HG02759 (cell line): ENCODE measurements at regions not wholly inside any gene's neighbourhood (a gene's known extent, or its start where the extent isn't known, plus 50 kb on each side); places are given as distances from the start of the nearest gene placed in this dataset.

Source experiments
- ATAC-seq: cut with Tn5 transposase; IDR thresholded peaks from one replicate; pipeline ENCODE4 v1.9.1; 2021; ENCODE audit warnings: mild to moderate bottlenecking, moderate library complexity; ENCODE audit not compliant: unreplicated experiment

GRCh38 chr18:46340716-46341115, 236.5 kb downstream of the HAUS1 start:
- ATAC-seq, result no peak

- no peak for ATAC-seq
Measured at GRCh38 chr18:46341986-46342525, 237.9 kb downstream of the HAUS1 start.

GRCh38 chr18:46343456-46343855, 239.3 kb downstream of the HAUS1 start:
- ATAC-seq, result no peak

GRCh38 chr18:46343931-46344372, 239.8 kb downstream of the HAUS1 start:
- peak; percentile 85 for ATAC-seq

DNA sequence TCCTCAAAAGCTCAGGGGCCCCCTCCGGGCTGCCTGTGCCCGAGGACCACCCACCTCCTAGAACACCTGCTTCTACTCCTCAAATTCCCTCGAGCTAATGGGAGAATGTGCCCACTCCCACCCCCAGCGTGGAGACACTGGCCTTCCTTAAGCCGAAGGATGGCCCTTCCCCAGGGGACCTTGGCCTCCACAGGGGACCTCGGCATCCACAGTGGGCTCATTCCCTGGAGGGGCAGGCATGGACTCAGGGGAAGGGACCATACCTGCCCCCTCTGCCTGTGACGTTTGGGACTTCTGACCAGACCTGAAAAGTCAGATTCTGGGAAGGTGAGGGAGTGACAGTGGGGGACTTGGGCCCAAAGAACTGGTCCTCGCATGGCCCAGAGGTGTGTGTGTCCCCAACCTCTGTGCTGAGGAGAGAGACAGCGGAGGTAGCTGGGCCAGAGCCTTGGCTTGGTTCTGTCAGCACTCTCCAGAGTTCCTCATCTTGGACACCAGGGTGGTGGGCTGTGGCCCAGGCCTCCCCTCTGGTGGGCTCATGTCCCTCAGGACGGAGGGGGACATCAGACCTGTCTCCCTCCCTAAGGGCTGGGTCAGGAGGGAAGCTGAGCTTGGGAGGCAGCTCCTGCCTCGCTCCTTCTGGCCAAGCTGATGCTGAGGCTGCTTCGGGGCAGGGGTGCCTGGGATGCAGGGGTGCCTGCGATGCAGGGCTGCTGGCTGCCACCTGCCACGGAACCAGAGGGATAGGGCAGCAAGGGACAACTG, 240.4 kb downstream of the HAUS1 start:
- ATAC-seq, result no peak

- no peak for ATAC-seq
Measured at GRCh38 chr18:46345181-46345465, 240.9 kb downstream of the HAUS1 start.

DNA sequence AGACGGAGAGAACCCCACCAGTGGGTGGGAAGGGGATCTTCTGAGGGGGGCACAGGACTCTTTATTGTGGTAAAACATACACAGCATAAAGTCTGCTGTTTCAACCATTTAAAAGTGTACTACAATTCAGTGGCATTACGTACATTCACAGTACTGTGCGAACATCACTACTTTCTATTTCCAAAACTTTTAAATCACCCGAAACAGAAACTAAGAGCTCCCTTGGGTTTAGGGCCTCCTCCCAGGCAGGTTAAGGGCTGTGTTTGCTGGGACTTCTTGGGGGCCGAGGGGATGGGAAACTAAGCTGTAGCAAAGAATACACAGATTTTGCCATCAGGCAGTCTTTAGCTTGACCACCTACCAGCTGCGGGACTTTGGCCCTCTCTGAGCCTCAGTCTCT, 242.0 kb downstream of the HAUS1 start:
- ATAC-seq, result no peak

DNA sequence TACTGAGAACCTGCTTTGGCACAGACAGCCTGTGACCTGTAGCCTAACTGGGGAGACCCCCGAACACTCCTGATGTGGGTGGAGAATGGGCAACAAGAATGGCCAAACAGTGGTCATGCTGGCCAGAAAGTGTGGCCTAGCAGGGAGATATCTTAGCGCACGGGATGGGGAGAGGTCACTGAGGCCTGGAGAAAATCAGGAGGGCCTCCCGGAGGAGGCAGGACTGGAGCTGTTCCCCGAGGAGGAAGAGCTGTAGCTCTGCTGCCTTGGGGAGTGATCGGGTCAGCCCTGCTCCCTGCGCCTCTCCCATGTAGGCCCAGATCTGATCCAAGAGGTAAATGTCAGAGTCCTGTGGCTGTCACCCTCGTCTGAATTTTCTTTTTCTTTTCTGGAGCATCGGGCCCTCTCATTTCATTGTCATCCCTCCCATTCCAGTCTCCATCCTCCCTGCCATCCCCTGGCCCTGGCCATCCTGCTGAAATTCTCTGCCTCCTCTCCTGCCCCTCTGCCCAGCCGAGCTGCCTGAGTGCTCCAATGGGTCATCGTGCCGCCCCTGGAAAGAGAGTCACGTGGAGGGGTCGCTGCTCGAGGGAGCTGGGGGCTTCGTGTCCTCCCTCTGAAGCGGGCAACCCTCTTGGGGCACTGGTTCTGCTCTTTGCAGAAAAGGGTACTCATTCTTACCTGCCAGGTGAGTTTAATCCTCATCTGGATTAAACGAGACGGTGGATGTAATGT, 242.9 kb downstream of the HAUS1 start:
- ATAC-seq, result no peak

GRCh38 chr18:46350598-46351159, 246.5 kb downstream of the HAUS1 start:
- no peak for ATAC-seq

- ATAC-seq, result no peak
Measured at GRCh38 chr18:46352520-46353250, 248.5 kb downstream of the HAUS1 start.

DNA sequence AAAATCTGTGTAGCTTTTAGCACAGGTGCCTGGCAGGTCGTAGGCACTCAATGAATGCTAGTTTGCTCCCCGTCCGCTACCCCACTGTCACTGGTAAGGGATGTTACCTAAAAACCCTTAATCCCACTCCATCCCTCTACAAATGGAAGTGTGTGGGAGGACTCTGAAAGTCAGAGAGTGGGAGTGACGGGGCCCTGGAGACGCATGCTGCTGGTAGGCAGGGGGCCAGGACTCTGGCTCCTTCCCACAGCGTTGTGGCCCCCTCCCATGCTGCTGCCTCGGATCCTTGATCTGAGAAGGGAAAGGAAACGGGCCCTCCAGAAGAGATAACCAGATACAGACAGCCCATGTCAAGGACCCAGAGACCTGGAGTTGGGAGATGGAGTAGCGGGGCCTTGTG, 249.3 kb downstream of the HAUS1 start:
- ATAC-seq, result no peak

- ATAC-seq, result no peak
Measured at GRCh38 chr18:46356278-46357033, 252.3 kb downstream of the HAUS1 start.

GRCh38 chr18:46360102-46360699, 256.0 kb downstream of the HAUS1 start:
- ATAC-seq, result no peak

DNA sequence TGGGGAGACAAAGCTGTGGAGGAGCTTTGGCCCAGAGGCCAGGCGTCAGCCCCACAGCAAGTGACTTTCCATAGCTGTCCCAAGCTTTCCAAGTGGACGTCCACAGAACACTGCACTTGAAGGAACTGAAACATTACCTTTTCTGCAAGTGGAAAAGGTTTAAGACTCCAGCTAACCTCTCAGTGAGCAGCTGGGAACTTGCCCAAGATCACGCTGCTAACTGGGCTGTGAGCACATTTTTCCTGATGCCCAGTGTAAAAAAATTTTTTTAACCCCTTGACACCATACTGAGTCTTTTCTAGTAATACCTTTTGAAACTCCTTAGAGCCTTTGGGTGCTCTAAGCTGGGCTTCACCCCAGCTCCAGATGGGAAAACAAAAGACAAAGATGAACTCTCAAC, 256.7 kb downstream of the HAUS1 start:
- ATAC-seq, result no peak

GRCh38 chr18:46362533-46362932, 258.3 kb downstream of the HAUS1 start:
- no peak for ATAC-seq

DNA sequence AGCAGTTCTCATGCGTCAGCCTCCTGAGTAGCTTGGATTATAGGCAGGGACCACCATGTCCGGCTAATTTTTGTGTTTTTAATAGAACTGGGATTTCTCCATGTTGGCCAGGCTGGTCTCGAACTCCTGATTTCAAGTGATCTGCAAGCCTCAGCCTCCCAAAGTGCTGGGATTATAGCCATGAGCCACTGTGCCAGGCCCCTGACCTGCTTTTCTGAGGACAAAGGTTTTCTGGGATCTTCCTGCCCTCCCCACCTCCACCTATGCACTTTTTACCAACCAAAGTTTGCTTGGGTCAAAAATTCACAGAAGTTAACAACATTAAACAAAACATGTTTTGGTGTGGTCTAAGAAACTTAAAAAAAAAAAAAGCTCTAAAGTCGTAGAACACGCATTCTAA, 259.9 kb downstream of the HAUS1 start:
- no peak for ATAC-seq

DNA sequence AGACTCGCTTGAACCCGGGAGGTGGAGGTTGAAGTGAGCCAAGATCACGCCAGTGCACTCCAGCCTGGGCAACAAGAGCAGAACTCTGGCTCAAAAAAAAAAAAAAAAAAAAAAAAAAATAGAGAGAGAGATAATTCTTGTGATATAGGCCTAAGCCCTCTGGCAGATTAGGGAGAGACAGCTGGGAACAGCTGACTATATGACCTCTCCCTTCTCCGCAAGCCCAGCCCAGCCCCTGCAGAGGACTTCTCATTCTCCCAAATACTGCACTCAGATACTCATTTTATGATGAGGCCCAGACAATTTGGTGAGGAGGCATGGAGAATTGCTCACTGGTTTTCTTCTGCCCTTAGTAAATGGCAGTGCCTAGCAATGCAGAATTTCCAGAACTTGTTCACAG, 262.0 kb downstream of the HAUS1 start:
- ATAC-seq, result no peak

DNA sequence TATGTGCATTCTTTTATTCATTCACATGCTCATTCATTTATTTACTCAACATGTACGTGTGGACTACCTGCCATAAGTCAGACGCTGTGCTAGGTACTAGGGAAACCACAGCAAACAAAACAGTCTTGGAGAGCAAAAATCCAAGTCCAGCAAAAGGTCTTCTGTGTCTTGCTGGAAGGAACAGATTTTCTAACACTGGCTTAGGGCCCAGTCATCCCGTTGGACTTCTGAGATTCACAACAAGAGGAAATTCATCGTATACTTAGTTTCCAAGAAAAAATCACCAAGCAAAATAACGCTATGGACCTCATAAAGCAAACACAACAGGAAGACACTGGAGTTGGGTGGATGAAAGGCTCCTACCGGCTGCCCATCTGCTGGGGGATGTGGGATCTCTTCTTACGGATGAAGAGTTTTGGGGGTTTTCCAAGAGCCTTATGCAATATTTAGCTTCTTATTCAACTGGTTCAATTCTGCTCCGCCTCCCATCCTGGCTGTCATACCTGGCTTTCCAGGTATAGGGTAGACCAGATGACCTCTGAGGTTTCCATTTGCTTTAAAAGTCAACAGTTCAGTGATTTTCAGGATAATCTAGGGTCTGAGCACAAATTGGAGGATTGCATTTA, 262.7 kb downstream of the HAUS1 start:
- ATAC-seq, result no peak

DNA sequence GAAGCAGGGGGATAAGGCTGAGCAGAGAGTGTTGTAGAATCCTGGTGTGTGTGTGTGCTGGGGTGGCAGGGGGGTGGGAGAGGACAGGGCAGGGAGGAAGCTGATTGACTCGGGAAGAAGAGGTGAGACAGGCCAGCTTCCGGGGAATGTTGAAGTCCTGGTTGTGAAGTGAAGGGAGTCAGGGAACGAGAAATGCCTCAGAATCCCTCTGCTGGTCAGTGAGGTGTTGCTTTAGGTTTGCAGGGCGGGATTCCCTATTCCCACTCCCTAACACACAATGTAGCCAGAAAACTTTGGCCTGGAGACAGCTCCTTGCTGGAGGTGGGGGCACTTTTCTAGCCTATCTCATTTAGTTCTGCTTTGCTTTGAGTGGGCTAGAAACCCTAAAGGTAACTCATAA, 265.1 kb downstream of the HAUS1 start:
- ATAC-seq, result no peak

DNA sequence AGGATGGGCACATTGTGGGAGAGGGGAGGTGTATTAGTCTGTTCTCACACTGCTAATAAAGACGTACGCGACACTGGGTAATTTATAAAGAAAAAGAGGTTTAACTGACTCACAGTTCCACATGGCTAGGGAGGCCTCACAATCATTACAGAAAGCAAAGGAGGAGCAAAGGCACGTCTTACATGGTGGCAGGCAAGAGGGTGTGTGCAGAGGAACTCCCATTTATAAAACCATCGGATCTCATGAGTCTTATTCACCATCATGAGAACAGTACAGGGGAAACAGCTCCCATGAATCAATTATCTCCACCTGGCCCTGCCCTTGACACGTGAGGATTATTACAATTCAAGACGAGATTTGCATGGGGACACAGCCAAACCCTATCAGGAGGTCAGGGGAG, 266.7 kb downstream of the HAUS1 start:
- no peak for ATAC-seq
